ENCODE measurements at regions not wholly inside any gene's neighbourhood (a gene's known extent, or its start where the extent isn't known, plus 50 kb on each side); places are given as distances from the start of the nearest gene placed in this dataset.
A peak's percentile ranks its signal among the peaks of the same experiment; 100 is the strongest.

- no peak for TF ChIP-seq CTCF (conservative IDR thresholded peaks at IDR 0.05; ENCODE audit: low read depth, low read length)
- peak; percentile 50 for DNase-seq (ENCODE audit: low read depth)
- H3K4me3 ChIP-seq (ENCODE audit: low read length), result peak overlapping the region; percentile 66
Observed at GRCh38 chr1:234675572-234675971, 65.6 kb upstream of the IRF2BP2 start.

GRCh38 chr1:234675006-234675405, 65.0 kb upstream of the IRF2BP2 start:
- DNase-seq (ENCODE audit: low read depth), result no peak
- H3K4me3 ChIP-seq (ENCODE audit: low read length), result no peak overlapping the region
- no peak for TF ChIP-seq CTCF (conservative IDR thresholded peaks at IDR 0.05; ENCODE audit: low read depth, low read length)

- no peak overlapping the region for H3K4me3 ChIP-seq (ENCODE audit: low read length)
- DNase-seq (ENCODE audit: low read depth), result no peak
- TF ChIP-seq CTCF (conservative IDR thresholded peaks at IDR 0.05; ENCODE audit: low read depth, low read length), result no peak
Observed at GRCh38 chr1:234674218-234674815, 64.3 kb upstream of the IRF2BP2 start.

- DNase-seq (ENCODE audit: low read depth), result no peak
- TF ChIP-seq CTCF (conservative IDR thresholded peaks at IDR 0.05; ENCODE audit: low read depth, low read length), result no peak
- H3K4me3 ChIP-seq (ENCODE audit: low read length), result no peak overlapping the region
Observed at GRCh38 chr1:234672349-234673135, 62.6 kb upstream of the IRF2BP2 start.

GRCh38 chr1:234670967-234671626, 61.1 kb upstream of the IRF2BP2 start:
- DNase-seq (ENCODE audit: low read depth), result no peak
- no peak for TF ChIP-seq CTCF (conservative IDR thresholded peaks at IDR 0.05; ENCODE audit: low read depth, low read length)
- no peak overlapping the region for H3K4me3 ChIP-seq (ENCODE audit: low read length)

DNA sequence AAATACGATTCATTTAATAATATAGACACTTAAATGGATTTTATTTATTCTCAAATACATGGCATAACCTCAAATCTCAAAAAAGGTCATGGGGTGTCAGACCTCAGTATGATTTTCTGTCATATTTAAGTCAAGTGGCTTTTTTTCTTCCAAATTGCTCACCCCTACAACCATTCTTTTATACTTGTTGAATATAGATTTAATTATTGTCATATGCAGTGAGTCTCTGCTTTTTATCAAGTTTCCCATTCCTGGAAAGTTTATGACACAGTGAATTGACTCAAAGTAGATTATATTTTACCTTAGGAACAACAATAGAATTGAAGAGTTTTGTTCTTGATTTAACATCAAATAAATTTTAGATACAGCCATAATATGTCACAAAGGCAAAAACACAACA, 59.5 kb upstream of the IRF2BP2 start:
- H3K4me3 ChIP-seq (ENCODE audit: low read length), result no peak overlapping the region
- no peak for DNase-seq (ENCODE audit: low read depth)
- no peak for TF ChIP-seq CTCF (conservative IDR thresholded peaks at IDR 0.05; ENCODE audit: low read depth, low read length)

Measured in retinal pigment epithelial cell (primary cell).